NK-92 treated with Interleukin-12 subunit alpha and Interleukin-12 subunit beta, amount 100 ng/mL, for 24 hours (cell line): ENCODE measurements at regions not wholly inside any gene's neighbourhood (a gene's known extent, or its start where the extent isn't known, plus 50 kb on each side); places are given as distances from the start of the nearest gene placed in this dataset.

Experiments used
- DNase-seq: peaks from one replicate; lab custom pipeline; 2025; lab: John Stamatoyannopoulos, UW

DNA sequence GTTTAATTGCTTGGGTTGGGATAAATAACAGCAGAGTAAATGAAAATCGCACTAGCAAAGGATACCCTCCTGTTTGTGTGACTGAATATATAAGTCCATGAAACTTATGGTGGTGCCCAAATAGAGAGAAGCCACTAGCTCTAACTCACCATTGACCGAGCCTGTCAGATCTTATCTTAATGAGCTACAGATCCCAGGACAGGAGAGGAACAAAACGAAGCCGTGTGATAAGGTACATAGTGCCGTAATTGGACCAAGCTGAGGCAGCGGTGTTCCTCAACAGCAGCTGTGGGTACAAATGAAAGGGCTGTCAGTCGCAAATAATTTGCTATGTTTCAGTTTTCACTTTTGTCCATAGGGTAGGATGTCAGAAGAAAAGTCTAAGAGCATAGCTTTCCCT lies 276.1 kb downstream of the PTBP2 start:
- DNase-seq, result no peak

DNA sequence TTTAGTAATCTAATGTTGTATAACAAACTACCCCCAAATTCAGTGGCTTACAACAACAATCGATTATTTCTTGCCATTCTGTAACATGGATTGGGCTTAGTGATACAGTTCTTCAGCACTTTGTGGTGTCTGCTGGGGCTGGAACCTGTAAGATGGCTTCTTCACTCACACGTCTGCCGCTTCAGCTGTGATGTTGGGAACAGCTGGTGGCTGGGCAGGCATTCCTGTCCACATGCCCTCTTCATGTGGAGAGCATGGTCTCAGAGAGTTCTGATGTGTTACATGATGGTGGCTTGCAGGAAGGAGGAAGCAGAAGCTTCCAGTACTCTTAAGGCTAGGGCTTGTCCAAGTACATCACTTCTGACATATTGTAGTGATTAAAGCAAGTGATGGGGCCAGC lies 276.9 kb downstream of the PTBP2 start:
- DNase-seq, result no peak

DNA sequence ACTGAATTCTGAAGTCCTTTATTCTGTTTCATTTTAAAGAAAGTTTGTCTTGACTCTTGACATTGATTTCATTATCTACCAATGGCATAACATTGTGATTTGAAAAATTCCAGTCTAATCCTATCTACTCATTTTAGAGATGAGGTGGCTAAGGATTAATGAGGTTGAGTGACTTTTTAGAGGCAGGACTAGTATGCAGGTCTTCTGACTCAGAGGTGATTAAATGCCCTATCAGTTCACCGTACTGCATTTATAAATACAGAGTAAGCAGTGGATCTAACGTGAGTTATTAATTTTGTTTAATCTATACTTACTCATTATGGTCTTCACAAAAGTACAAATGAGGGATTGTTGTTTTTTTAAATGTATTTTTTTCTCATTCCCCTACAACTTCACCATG lies 277.6 kb downstream of the PTBP2 start:
- no peak for DNase-seq

DNA sequence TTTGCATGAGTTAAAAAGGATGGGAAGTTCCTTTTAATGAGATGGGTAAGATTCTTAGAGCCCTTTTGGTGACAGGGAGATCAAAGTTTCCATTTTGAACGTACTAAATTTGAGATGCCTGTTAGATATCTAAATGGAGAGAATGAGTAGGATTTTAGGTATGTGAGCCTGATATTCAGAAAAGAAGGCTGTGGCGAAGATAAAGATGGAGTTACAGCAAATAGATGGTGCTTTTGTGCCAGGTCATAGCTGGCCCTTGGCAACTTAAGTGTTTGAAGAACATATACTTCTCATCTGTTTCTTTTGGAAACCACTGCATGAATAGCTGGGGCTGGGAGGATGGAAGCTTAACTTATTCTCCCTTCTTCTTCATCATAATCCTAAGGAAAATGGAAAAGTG lies 282.5 kb downstream of the PTBP2 start:
- DNase-seq, result no peak

DNA sequence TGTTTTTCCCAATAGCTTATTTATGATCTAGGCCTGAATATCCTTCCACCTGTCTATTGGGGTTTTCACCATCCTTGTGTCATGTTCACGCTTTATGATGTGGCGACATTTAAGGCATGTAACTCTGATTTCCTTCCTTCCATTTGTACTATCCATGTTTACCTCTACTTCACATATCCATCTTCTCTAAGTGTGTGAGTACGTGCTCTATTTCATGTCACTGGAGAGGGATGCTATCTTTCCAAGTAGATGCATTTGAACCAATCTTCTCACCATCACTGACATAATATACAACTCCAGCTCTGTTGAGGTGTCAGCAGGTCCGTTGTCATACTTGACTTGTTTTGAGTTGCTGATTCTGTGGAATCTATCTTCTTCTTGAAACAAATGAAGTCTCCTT lies 283.2 kb downstream of the PTBP2 start:
- no peak for DNase-seq

DNA sequence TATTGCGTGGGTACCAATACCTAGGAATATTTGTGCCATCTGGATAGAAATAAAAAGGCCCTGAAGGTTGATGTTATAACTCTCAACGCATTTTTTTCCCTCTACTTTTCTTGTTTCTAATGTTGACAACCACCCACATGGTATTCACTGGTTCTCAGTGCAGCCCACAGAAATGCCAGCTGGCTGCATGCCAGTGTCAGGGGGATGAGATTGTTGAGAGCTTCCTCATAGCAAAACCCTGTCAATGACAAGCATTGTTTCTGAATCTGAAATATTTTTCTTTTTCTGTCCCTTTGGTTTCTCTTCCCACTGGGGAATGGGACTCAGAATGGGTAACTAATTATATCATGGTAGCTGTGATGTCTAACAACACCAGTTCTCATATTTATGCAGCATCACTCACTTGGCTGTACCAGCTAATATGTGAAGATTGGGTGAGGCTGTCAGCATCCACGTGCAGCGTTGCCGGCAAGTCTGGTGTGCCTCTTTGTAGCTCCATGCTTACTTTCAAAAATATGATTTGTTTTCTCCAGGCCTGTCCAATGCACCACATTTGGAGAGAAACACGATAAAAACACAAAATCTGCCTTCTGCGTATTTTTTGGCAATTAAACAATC lies 284.6 kb downstream of the PTBP2 start:
- DNase-seq, result no peak

DNA sequence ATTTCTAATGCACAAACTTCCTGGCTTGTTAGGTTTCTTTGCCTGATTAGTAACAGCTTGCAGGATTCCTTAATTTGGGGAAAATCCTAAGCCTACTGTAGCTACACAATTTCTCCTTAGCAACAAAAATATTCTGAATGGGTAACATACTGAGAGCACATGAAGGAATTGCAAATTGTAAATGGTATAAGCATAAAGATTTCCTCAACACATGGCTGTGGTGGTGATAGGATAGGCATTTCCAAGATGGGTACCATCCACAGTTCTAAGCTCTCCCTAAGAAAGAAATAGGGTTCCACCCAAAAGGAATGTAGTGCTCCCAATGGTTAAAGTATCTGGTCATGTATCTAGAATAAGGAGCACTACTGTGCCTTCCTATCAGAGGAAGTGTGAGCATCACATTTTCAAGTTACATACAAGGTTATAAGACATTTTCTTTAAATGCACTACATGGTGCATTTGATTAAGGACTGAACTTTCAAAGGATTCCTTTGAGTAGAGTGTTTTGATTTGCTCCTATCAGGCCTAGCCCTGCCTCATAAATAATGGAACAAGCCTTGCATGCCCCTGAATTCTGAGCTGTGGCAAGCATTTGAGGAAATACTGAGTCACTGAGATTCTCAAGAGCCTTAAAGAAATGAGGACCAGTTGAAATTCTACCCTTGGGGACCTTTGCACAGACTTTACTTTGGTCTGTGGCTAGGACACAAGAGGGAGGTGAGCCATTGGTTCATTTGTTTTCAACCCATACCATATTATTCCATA lies 286.4 kb downstream of the PTBP2 start:
- DNase-seq, result no peak

DNA sequence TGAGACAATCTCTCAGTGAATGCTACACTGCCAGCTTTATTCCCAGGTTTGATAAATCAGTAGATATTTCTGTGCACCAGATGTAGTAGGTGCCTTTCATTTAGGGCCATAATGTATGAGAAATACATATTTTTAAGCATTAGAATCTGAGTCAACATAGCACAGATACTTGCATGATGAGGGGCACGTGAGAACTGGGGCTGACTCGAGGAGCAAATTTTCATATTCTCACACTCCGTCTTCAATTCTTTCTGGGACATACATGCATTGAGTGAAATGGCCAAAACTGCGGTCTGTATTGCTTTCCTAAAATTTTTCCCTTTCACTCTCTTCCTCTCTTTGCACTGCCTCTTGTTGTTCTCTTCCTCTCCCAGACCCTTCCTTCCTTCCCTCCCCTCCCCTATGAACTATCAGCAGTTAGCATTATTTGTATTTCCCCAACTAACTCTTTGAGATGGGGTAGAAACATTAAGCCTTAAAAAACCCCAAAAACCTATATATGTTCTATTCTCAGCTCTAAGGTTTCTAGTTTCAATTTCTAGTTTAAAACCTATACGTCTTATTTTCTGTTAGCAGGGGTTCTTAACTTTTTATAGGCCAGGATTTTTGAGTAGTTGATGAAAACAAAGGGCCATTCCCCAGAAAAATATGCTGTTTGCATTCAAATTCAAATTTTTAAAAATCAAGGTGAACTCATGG lies 289.1 kb downstream of the PTBP2 start:
- no peak for DNase-seq

DNA sequence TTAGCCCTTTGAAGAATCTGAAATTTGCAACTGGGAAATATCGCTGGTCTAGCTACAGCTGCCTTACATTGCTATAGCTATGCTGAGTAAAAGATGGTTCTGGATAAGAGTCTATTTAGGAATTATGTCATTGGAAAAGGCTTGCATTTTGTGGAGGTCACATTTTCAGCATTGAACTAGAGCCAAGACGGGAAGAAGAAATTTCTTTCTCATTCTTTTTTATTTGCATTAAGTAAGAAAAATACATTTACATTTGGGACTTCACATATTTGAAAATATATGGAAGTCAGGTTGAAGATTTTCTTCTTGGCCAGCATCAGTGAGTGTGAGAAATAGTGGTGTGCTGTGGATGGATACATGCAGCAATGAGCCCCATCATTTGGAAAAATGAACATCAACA lies 291.6 kb downstream of the PTBP2 start:
- DNase-seq, result no peak

DNA sequence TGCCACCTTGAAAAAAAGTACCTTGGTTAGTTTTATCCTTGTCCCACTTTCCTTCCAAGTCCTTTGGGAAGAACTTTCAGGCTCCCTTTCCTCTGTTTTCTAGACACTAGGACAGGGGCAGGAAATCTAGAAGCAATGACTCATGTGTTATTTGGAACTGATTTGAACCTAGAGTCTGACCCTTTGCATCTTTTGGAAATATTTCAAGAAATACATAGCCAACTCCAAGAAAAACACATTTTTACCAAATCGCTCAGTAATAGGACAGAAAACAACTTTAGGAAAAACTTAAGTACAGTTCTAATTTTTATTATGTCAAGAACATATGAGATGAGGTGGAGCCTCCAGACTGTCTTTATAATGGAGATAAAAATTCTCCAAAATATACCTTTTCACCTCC lies 292.4 kb downstream of the PTBP2 start:
- no peak for DNase-seq

DNA sequence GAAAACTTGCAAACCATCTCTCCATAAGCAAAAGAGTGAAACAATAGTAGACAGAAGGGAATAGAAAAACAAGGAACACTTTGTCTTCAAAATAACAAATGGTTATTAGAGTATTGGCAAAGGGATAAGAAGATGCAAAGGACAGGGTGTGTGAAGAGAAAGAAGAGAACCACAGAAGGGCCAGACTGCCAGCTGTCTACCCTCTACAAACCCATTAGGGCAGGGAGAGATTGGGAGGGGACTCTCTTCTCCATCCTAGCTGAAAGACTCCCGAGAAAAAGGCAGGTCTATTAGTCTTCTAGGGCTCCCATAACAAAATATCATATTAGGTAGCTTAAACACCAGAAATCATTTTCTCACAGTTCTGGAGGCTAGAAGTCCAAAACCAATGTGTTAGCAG lies 292.8 kb downstream of the PTBP2 start:
- DNase-seq, result no peak

DNA sequence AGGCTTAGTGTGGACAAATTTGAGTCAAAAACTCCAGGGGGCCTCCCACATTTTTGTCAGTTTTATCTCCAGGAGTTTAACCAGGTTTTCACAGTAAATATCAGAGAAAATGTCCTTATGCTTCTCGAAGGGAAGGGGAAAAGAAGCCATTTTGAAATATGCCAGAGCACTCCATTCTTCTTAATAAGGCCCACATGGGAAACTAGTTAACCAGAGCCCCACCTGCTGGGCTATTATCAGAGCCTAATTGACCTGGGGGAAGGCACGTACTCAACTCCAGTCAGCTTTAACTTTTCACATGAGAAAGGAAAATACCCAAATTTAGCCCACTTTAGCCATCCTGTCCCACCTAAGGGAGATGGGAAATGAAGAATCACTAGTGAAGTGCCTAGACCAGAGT lies 296.3 kb downstream of the PTBP2 start:
- no peak for DNase-seq
